ENCODE measurements at regions not wholly inside any gene's neighbourhood (a gene's known extent, or its start where the extent isn't known, plus 50 kb on each side); places are given as distances from the start of the nearest gene placed in this dataset.
A peak's percentile ranks its signal among the peaks of the same experiment; 100 is the strongest.

GRCh38 chr15:36332301-36332700 lies 247.1 kb upstream of the CDIN1 start:
- peak; percentile 67 for DNase-seq
- Histone ChIP-seq H3K27ac (ENCODE audit: low read length, poor library complexity, severe bottlenecking) (no peak overlapping the region), H2BK12ac (ENCODE audit: low read length in 2 of 2) (peak overlapping the region in 1 of 2 experiments; percentile 49), H2BK120ac (ENCODE audit: low read depth, low read length) (peak overlapping the region; percentile 66), H3K4me3 (ENCODE audit: insufficient read depth in 1 of 2, low read depth in 1 of 2, low read length in 2 of 2) (no peak overlapping the region), H4K8ac (ENCODE audit: low read length) (no peak overlapping the region), H2AK5ac (ENCODE audit: low read length, severe bottlenecking) (no peak overlapping the region), H3K18ac (ENCODE audit: low read depth in 1 of 2, low read length in 2 of 2) (peak overlapping the region in 1 of 2 experiments; percentile 59), H3K9ac (ENCODE audit: low read length) (no peak overlapping the region), H3K27me3 (ENCODE audit: control insufficient read depth in 1 of 2, insufficient read depth in 1 of 2, low read length in 2 of 2) (no peaks in the 10 kb centered on the region), H3K23ac (ENCODE audit: low read length in 2 of 2) (no peak overlapping the region), H2BK5ac (ENCODE audit: low read depth, low read length, poor library complexity, severe bottlenecking) (no peak overlapping the region), H3K4me2 (ENCODE audit: low read length, poor library complexity, severe bottlenecking) (no peak overlapping the region), H3K36me3 (ENCODE audit: control insufficient read depth in 1 of 2, insufficient read depth in 2 of 2, low read depth in 1 of 2, low read length in 2 of 2) (no peaks in the 10 kb centered on the region), H3K14ac (ENCODE audit: low read length in 2 of 2) (no peak overlapping the region), H2BK15ac (ENCODE audit: low read depth, poor library complexity, severe bottlenecking) (no peak overlapping the region), H3K79me1 (replicated peaks; ENCODE audit: low read length, poor library complexity, severe bottlenecking) (no peaks in the 10 kb centered on the region), H3K4me1 (ENCODE audit: control insufficient read depth, insufficient read depth, low read depth, low read length) (no peaks in the 10 kb centered on the region), H4K91ac (ENCODE audit: low read length) (no peak overlapping the region), H3K4ac (ENCODE audit: low read depth in 1 of 2, low read length in 2 of 2) (no peak overlapping the region), H3K9me3 (ENCODE audit: control insufficient read depth, low read length) (no peaks in the 10 kb centered on the region), H2AFZ (ENCODE audit: low read depth, low read length) (no peak overlapping the region)
- WGBS: 50% methylated on average over 2 of the region's 2 CpGs

- Histone ChIP-seq H2AK5ac (ENCODE audit: low read length, severe bottlenecking) (peak overlapping the region; percentile 31), H3K4ac (ENCODE audit: low read depth in 1 of 2, low read length in 2 of 2) (peak overlapping the region; percentile 47 to 69), H3K18ac (ENCODE audit: low read depth in 1 of 2, low read length in 2 of 2) (peak overlapping the region; percentile 45 to 71), H2AFZ (ENCODE audit: low read depth, low read length) (no peak overlapping the region), H3K9ac (ENCODE audit: low read length) (no peak overlapping the region), H3K4me1 (ENCODE audit: control insufficient read depth, insufficient read depth, low read depth, low read length) (no peaks in the 10 kb centered on the region), H4K8ac (ENCODE audit: low read length) (peak overlapping the region; percentile 14), H3K14ac (ENCODE audit: low read length in 2 of 2) (no peak overlapping the region), H4K91ac (ENCODE audit: low read length) (peak overlapping the region; percentile 64), H2BK120ac (ENCODE audit: low read depth, low read length) (peak overlapping the region; percentile 64), H3K4me3 (ENCODE audit: insufficient read depth in 1 of 2, low read depth in 1 of 2, low read length in 2 of 2) (no peak overlapping the region), H3K23ac (ENCODE audit: low read length in 2 of 2) (no peak overlapping the region), H3K4me2 (ENCODE audit: low read length, poor library complexity, severe bottlenecking) (no peak overlapping the region), H2BK12ac (ENCODE audit: low read length in 2 of 2) (peak overlapping the region; percentile 23 to 94), H2BK5ac (ENCODE audit: low read depth, low read length, poor library complexity, severe bottlenecking) (no peak overlapping the region), H2BK15ac (ENCODE audit: low read depth, poor library complexity, severe bottlenecking) (no peak overlapping the region), H3K27me3 (ENCODE audit: control insufficient read depth in 1 of 2, insufficient read depth in 1 of 2, low read length in 2 of 2) (no peaks in the 10 kb centered on the region), H3K79me1 (replicated peaks; ENCODE audit: low read length, poor library complexity, severe bottlenecking) (no peaks in the 10 kb centered on the region), H3K27ac (ENCODE audit: low read length, poor library complexity, severe bottlenecking) (no peak overlapping the region), H3K9me3 (ENCODE audit: control insufficient read depth, low read length) (no peaks in the 10 kb centered on the region), H3K36me3 (ENCODE audit: control insufficient read depth in 1 of 2, insufficient read depth in 2 of 2, low read depth in 1 of 2, low read length in 2 of 2) (no peaks in the 10 kb centered on the region)
- no peak for DNase-seq
- WGBS: 100% methylated on average over 2 of the region's 2 CpGs
These were observed 246.5 kb upstream of the CDIN1 start for GRCh38 chr15:36332896-36333295.

- Histone ChIP-seq H3K4me1 (ENCODE audit: control insufficient read depth, insufficient read depth, low read depth, low read length) (no peaks in the 10 kb centered on the region), H3K9ac (ENCODE audit: low read length) (no peak overlapping the region)
These were observed 245.4 kb upstream of the CDIN1 start for GRCh38 chr15:36334059-36334458.

GRCh38 chr15:36335224-36335623 lies 244.2 kb upstream of the CDIN1 start:
- Histone ChIP-seq H3K4me3 (ENCODE audit: insufficient read depth in 1 of 2, low read depth in 1 of 2, low read length in 2 of 2) (no peak overlapping the region), H3K18ac (ENCODE audit: low read depth in 1 of 2, low read length in 2 of 2) (no peak overlapping the region), H3K36me3 (ENCODE audit: control insufficient read depth in 1 of 2, insufficient read depth in 2 of 2, low read depth in 1 of 2, low read length in 2 of 2) (no peaks in the 10 kb centered on the region), H2AFZ (ENCODE audit: low read depth, low read length) (no peak overlapping the region), H3K9ac (ENCODE audit: low read length) (no peak overlapping the region), H4K91ac (ENCODE audit: low read length) (no peak overlapping the region), H2BK15ac (ENCODE audit: low read depth, poor library complexity, severe bottlenecking) (no peak overlapping the region), H2BK120ac (ENCODE audit: low read depth, low read length) (no peak overlapping the region), H2BK5ac (ENCODE audit: low read depth, low read length, poor library complexity, severe bottlenecking) (no peak overlapping the region), H3K9me3 (ENCODE audit: control insufficient read depth, low read length) (no peaks in the 10 kb centered on the region), H2BK12ac (ENCODE audit: low read length in 2 of 2) (no peak overlapping the region), H3K27me3 (ENCODE audit: control insufficient read depth in 1 of 2, insufficient read depth in 1 of 2, low read length in 2 of 2) (no peaks in the 10 kb centered on the region), H4K8ac (ENCODE audit: low read length) (no peak overlapping the region), H3K4me1 (ENCODE audit: control insufficient read depth, insufficient read depth, low read depth, low read length) (no peaks in the 10 kb centered on the region), H2AK5ac (ENCODE audit: low read length, severe bottlenecking) (no peak overlapping the region), H3K14ac (ENCODE audit: low read length in 2 of 2) (no peak overlapping the region), H3K27ac (ENCODE audit: low read length, poor library complexity, severe bottlenecking) (no peak overlapping the region), H3K23ac (ENCODE audit: low read length in 2 of 2) (no peak overlapping the region), H3K79me1 (replicated peaks; ENCODE audit: low read length, poor library complexity, severe bottlenecking) (no peaks in the 10 kb centered on the region), H3K4ac (ENCODE audit: low read depth in 1 of 2, low read length in 2 of 2) (no peak overlapping the region), H3K4me2 (ENCODE audit: low read length, poor library complexity, severe bottlenecking) (no peak overlapping the region)
- no peak for DNase-seq
- no CpG with 5 or more reads among the region's 2 CpGs for WGBS

More at GRCh38 chr15:36334059-36334458, 245.4 kb upstream of the CDIN1 start:
- Histone ChIP-seq H3K4me2 (ENCODE audit: low read length, poor library complexity, severe bottlenecking) (no peak overlapping the region), H3K18ac (ENCODE audit: low read depth in 1 of 2, low read length in 2 of 2) (peak overlapping the region in 1 of 2 experiments; percentile 40), H2AK5ac (ENCODE audit: low read length, severe bottlenecking) (no peak overlapping the region), H2BK15ac (ENCODE audit: low read depth, poor library complexity, severe bottlenecking) (no peak overlapping the region), H2BK12ac (ENCODE audit: low read length in 2 of 2) (peak overlapping the region in 1 of 2 experiments; percentile 15), H3K4me3 (ENCODE audit: insufficient read depth in 1 of 2, low read depth in 1 of 2, low read length in 2 of 2) (no peak overlapping the region), H3K4ac (ENCODE audit: low read depth in 1 of 2, low read length in 2 of 2) (peak overlapping the region in 1 of 2 experiments; percentile 27), H3K9me3 (ENCODE audit: control insufficient read depth, low read length) (no peaks in the 10 kb centered on the region), H3K27ac (ENCODE audit: low read length, poor library complexity, severe bottlenecking) (peak overlapping the region; percentile 67), H4K8ac (ENCODE audit: low read length) (peak overlapping the region; percentile 66), H2BK120ac (ENCODE audit: low read depth, low read length) (peak overlapping the region; percentile 8), H3K14ac (ENCODE audit: low read length in 2 of 2) (no peak overlapping the region), H3K36me3 (ENCODE audit: control insufficient read depth in 1 of 2, insufficient read depth in 2 of 2, low read depth in 1 of 2, low read length in 2 of 2) (no peaks in the 10 kb centered on the region), H3K27me3 (ENCODE audit: control insufficient read depth in 1 of 2, insufficient read depth in 1 of 2, low read length in 2 of 2) (no peaks in the 10 kb centered on the region), H2BK5ac (ENCODE audit: low read depth, low read length, poor library complexity, severe bottlenecking) (peak overlapping the region; percentile 10), H2AFZ (ENCODE audit: low read depth, low read length) (no peak overlapping the region), H4K91ac (ENCODE audit: low read length) (no peak overlapping the region), H3K23ac (ENCODE audit: low read length in 2 of 2) (no peak overlapping the region), H3K79me1 (replicated peaks; ENCODE audit: low read length, poor library complexity, severe bottlenecking) (no peaks in the 10 kb centered on the region)
- 0% methylated on average over 3 of the region's 3 CpGs for WGBS
- DNase-seq: peak; percentile 86
